Globus pallidus (tissue), 1 donor: ENCODE measurements at regions not wholly inside any gene's neighbourhood (a gene's known extent, or its start where the extent isn't known, plus 50 kb on each side); places are given as distances from the start of the nearest gene placed in this dataset.

Experiments used
- DNase-seq: peaks from one replicate; pipeline ENCODE4 v3.0.0-alpha.2; 2015; ENCODE audit warnings: low spot score

DNA sequence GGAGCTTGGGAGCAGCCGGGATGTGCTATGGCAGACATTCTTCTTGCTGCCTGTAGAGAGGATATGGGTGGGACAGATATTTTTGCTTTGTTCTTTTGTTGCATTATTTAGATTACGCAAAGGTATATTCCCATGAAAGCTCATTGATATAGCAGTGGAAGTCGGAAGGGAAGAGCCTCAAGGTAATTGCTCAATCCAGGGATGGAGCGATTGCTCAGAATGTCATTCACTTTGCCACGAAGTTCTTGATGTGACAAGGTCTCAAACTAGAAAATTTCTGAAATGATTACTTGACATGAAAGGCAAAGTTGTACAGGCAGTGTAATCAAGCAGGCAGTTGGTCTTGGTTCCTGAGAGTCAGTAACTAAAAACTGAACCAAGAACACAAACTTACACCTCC, 615.6 kb upstream of the CDH4 start:
- DNase-seq: no peak

DNA sequence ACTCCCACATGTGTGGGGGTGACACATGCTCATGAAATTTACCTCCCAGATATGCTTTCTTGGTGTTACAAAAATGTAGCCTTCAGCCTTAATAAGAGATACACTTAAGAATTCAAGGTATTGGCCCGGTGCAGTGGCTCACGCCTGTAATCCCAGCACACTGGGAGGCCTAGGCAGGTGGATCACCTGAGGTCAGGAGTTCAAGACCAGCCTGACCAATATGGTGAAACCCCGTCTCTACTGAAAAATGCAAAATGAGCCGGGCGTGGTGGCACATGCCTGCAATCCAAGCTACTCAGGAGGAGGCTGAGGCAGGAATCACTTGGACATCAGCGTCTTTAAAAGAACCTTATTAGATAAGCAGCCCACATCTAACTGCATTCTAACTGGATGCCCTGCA, 614.3 kb upstream of the CDH4 start:
- no peak for DNase-seq

DNA sequence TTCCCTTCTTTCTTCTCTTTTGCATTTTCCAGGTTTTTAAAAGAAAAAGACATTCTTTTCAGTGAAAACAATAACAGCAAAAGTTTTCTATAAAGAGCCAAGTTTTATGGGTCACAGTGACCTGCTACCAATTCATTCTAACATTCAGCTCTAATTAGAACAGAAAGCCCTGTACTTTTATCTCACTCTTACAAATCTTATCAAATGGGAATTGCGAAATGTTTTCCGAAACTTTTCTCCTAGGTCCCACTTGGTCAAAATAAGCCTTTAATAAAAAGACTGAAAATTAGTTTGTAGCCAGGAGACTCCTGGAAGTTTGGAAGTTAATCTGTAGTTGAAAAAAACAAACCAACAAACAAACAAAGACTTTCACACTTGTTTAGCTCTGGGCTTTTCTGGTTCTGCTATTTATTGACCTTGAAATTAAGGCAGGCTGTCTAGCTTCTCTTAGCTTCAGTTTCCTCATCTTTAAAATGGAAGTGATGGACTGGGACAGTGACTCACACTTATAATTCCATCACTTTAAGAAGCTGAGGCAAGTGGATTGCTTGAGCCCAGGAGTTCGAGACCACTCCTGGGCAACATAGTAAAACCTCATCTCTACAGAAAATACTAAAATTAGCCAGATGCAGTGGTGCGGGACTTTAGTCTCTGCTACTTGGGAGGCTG, 613.5 kb upstream of the CDH4 start:
- no peak for DNase-seq

DNA sequence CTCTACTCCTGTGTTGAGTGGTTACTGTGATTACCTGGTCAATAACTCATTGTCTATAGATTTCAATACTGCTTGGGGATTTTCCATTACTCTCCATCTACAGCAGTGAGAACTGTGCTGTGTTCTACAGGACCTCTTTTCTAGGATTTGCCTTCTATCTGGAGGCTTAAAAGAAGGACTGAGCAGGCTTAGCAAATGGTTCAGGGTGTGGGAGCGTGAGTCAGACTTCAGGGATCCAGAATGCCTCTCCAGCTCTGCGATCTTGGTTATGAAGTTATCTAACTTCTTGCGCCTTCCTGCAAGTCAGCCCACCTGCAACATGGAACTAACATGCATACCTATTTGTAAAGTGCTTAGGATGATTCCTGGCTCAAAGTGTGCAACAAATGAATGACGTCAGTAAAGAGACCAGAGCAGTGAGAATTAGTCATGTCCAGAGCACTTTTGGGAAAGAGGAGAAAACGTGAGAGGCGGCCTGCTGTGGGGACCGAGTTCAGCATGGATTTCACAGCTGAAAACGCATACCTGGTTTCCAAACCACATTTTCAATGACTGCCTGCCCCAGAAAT, 610.1 kb upstream of the CDH4 start:
- DNase-seq: no peak

DNA sequence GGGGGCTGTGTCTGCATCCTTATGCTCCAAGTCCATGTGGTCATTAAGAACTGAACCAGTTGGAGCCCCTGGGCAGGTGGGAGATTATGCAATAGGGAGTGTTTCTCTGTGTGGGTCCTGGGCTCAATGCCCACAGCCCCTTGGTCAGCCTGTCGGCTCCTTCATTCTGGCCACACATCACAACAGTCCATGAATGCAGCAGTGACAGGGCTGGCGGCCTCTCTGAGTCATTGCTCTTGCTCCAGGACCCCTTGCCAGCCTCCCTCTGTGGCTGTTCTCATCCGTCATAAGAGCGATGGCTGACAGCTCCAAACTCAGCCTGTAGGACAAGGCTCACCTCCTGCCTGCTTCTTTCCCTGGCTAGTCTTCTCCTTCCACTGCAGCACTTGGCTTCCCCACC, 609.5 kb upstream of the CDH4 start:
- no peak for DNase-seq

DNA sequence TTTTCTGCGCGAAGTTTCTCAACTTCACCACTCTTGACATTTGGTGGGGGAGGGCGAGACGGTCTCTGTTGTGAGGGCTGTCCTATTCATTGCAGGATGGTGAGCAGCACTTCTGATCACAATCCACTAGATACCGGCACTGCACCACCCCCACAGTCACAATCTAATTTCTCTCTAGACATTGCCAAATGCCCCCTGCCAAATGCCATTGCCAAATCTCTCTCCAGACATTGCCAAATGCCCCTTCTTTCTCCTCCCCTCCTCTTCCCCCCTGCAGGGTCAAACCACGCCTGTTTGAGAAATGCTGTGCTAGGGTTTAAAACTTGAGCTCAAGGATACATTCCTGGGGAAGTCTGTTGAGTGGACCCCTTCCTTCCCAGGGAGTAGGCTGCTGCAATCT, 603.5 kb upstream of the CDH4 start:
- DNase-seq: no peak

DNA sequence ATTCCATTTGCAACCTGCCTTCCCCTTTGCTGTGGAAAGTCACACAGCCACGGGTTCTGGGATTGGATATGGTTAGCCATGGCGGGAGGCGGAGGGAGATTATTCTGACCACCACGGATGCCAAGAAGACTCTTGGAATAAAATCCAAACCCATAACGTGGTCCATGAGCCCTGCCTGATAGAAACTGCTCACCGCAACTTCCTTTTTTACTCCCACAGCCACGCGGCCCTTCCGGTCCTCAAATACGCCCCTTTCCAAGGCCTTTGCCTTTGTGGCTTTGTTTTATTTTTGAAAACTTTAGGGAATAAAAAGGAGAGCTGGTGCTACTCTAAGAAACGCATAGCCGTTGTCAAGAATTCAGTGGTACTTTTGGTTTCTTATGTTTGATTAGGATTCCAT, 602.5 kb upstream of the CDH4 start:
- DNase-seq: no peak

DNA sequence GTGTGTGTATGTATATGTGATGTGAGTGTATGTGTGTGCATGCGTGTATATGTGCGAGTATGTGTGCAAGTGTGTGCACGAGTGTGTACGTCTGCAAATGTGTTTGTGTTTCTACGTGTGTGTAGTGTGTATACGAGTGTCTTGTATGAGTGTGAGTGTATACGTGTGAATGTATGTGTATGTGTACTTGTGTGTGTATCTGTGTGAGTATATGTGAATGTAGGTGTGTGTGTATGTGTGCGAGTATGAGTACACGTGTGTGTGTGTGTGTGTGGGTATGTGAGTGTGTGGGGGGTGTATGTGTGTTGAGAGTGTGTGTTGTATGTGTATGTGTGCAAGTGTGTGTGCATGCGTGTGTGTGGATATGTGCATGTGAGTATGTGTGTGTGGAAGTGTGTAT, 602.0 kb upstream of the CDH4 start:
- no peak for DNase-seq

DNA sequence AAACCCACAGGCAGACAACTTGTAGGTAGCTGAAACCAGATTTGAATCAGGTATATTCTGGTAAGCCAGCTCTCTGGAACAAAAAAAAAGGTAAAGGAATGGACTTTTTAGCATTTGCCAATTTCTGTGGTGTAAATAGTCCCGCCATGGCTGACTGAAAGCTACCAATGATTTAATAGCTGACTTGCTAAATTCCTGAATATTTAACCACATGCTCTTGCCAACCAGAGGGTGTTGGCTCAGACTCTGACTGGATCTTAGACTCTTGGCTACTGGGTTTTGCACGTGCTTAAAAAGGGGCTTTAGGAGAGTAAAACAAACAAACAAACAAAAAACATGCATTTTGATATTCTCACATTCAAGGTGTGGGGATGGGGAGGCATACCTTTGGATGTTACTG, 600.0 kb upstream of the CDH4 start:
- DNase-seq: no peak

DNA sequence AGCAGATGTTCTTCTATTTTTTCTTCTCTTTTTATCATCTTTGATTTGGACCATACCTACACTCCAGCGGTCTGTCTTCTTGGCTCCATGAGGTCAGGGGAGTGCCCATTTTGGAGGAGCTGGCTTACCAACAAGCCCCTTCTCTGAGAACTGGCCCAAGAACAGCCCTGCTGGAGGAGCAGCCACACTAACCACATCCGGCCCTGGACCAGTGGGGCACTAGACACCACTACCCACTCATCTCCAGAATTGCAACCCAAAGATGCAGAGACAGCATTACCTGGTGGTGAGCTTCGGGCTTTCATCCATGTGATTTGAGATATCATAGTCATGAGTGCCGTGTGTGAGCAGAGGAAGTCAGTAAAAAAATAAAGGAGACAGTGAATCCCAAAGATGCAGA, 599.4 kb upstream of the CDH4 start:
- no peak for DNase-seq

DNA sequence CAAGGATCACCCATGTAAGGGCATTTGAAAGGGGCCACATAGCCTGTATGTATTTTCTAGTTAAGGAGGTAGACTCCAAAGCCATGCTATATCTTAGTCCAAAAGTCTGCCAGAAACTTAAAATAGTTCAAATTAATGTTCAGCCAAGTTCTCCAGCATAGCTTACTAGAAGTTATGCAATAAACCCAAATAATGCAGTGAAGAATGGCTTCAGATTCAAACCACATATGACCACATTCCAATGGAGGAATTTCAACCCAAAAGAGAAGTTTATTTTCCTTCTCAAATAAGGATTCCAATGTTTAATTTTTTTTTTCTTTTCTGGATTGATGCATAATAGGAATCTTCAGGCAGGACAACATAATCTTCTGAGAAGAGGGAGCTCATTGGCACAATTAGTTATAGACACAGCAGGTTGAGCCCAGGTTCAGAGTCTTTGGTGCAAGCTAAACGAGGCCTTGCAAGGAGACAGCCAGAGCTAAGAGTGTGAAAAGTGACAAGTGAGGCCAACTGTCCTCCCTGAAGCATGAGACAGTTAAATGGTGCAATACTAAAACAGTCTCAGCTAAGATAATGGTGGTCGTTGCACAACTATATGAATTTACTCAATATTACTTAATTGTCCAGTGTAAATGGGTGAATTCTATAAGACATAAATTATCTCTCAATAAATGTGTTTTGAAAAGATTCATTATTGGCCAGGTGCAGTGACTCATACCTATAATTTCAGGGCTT, 598.8 kb upstream of the CDH4 start:
- no peak for DNase-seq

DNA sequence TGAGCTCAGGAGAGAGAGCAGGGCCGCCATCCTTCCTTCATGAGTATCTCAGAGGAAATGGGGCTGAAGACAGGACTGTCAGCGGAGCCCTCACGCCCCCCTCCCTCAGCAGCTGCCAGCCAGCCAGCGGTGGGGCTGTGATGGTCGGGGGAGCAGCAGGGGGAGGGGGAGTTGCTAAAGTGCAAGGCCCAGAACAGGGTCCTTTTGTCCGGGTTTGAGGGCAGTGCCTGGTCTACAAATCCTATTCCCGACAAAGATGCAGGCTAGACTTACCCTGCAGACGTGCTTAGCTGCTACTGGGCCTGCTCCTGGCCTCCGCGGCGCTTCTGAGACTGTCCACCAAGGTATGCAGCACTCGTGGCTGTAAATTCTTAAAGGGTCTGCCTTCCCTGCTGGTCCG, 593.4 kb upstream of the CDH4 start:
- DNase-seq: no peak

DNA sequence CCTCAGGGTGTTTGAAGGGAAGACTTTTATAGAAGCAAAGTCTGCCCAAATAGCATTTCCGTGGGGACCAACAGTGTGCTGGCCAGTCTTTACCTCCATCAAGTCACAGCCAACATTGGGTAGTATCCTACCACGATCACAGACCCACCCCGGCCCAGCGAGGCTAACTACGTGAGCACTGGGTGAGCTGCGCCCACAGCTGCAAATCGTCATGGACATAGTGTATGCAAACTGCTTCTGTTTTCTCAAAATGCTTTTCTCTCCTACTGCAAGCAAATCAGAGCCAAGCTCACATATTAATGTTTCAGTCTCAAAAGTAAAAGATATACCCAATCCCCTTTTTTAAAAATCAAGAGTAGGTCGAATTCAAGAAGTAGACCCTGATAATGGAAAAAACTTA, 592.8 kb upstream of the CDH4 start:
- DNase-seq: no peak

DNA sequence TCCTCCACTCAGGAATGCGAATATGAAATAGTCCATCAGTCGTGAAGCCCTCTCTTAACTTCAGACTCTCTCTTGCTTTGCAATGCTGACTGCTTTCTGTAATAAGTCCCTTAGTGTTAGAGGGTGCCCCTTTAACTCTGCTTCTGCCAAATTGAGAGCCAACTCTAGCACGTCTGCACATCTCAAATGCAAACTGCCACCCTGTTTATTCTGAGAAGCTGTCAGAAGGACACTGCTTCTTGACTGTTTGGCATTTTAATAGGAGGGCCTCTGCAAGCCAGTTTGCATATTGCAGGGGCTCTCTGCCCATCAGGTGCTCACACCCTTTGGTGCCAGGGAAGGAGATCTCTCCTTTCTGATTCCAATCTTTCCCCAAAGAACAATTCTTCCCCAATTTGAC, 589.8 kb upstream of the CDH4 start:
- no peak for DNase-seq

DNA sequence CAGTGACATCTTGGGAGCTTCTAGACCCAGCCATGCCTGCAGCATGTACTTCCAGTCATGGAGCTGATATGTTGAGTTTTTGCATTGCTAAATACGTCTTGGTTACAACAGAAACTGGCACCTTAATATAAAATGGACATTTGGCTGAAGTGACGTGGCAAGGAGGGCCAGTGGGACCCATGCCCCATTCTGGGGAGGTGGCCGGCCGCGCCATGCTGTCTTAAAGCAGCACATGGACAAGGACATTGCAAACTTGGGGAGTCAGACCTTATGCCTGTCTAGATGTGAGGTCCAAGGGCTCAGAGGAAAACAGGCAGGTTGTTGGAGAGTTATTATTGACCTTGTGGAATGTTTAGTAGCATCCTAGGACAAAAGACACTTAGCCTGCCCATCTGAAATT, 588.0 kb upstream of the CDH4 start:
- DNase-seq: no peak

DNA sequence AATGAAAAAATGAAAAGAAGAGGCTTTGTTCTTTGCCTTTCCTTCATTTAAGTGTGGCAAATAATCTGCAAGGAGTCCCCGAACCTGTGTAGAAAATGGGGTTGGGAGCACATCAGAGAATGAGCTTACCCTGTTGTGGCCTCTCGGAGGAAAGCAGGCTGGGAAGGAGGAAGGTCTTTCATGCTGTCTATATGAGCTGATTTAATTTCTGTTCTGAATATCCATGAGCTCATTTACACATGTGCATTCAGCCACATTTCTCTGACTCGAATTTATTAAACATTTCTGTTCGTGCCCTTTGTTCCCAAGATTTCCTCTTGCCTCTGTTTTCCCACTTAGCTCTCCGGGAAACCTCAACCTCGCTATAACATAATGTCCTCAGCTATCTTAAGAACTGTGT, 584.4 kb upstream of the CDH4 start:
- DNase-seq: no peak

DNA sequence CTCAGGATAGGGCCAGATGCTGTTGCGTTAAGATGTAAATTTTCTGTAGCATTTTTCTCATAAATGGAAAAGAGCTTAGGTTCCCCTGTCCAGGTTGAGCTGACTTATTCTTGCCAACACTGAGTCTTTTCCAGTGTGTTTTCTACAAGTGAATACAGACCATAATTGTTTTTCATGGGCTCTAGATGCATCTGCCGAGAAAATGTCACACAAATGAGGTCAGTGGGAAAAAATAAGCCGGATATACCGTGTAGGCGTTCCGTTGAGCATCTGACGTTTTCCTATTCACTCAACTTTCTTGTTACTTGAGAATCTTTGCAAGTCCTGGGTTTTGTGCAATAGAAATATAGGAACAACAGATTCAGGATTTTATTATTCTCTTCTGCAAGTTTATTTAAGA, 582.9 kb upstream of the CDH4 start:
- DNase-seq: no peak

DNA sequence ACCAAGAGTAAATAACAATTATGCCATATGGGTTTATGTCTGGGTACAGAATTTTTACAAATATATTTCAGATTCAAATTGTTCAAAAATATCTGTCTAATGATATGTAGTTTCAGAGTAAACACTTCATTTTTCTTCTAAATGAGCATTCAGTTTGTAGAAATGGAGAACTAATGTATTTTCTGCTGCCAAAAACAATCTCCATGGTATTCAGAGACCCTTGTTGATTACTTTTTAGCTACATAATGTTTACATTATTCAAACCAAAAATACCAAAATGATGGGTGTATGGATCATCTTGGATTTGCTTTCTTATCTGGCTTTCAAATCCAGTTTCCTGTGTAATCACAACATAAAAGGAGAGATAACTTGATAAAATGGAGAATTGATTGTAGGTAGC, 576.0 kb upstream of the CDH4 start:
- DNase-seq: no peak

DNA sequence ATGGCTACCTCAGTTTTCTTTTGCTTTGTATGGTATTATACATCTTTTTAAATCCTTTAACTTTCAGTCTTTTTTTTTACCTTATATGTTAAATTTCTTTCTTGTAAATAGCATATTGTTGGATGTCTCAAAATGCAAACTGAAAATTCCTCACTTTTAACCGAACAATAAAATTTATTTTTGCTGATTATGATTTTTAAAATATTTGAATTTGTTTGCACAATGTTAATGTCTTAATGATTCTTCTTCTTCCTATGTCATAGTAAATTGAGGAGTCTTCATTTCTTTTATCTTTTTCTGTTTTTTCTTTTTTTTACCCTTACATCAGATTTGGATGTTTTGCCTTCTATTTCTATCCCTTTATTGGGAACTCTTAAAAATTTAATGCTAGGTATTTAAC, 574.2 kb upstream of the CDH4 start:
- DNase-seq: no peak

DNA sequence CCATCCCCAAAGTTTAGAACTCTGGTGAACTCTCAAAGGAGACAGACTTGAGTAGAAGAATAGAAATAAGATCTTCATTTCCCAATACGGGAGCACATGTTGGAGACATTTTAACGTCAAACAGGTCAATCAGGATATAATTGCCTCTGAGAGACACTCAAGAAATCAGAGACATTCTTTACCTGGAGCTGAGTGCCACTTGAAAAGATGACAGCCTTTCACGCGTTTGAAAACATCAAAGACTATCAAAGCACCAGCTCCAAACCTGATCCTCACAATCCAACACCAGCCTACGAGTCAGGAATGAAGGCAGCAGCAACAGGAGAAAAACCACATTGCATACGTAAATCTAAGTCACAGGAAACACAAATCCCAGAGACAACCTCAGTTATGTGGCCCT, 571.5 kb upstream of the CDH4 start:
- no peak for DNase-seq

DNA sequence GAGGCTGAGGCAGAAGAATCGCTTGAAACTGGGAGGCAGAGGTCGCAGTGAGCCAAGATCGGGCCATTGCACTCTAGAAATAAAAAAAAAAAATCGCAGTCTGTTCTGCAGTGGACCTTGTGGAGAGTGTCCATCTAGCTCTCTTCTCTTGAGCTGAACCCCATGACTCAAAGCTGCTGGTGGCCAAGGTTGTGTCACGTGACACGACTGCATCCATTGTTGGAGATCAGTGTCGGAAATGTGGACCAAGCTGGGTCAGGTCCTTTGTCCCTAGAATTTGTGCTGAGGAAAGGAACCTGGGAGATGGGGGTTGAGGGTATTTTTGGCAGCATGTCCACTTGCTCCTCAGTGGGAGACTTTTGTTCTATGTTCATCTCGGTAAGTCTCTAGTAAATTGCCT, 564.8 kb upstream of the CDH4 start:
- DNase-seq: no peak

DNA sequence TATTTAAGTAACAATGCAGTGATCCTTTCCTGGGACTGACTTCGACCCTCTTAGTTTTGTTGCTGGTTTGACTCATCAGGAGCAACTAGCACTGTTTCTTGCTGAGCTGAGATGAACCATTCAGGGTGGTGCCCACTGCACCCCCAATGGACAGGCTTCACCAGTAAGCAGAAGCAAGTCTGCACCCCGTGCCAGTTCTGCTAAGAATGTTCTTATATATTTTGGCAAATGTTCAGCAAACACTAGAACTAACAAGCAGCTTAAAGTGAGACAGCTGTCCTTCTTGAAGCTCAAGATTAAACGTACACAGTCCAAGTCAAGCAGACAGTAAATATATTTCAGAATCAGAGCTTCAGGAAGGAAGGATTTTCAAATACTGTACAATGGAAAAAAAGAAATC, 561.3 kb upstream of the CDH4 start:
- DNase-seq: no peak

DNA sequence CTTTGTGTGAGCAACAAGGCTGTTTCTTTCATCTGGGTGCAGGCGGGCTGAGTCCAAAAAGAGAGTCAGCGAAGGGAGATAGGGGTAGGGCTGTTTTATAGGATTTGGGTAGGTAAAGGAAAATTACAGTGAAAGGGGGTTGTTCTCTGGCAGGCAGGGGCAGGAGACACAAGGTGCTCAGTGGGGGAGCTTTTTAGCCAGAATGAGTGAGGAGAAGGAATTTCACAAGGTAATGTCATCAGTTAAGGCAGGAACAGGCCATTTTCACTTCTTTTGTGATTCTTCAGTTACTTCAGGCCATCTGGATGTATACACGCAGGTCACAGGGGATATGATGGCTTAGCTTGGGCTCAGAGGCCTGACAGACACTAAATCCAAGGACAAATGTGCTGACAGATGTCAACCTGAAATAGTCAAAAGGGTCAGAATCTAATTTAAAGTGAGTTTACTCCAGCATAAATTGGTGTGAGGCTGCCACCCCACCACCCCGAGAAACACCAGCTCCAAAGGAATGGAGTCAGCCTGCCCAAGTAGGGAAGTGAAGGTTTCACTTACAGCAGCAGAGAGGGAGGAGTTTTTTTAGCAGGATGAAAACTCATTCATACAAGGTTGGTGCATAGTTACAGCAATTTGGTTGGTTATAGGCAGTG, 560.0 kb upstream of the CDH4 start:
- DNase-seq: no peak
